Left renal pelvis (tissue), 4 donors: ENCODE measurements at regions not wholly inside any gene's neighbourhood (a gene's known extent, or its start where the extent isn't known, plus 50 kb on each side); places are given as distances from the start of the nearest gene placed in this dataset.

ENCODE experiments used
- DNase-seq, 4 donors: peaks; one replicate each; pipeline ENCODE4 v3.0.0-alpha.2; 2013; ENCODE audit warnings: low read depth in 4 of 4, low spot score in 3 of 4

GRCh38 chr1:67948151-67949080 is 102.0 kb downstream of the DIRAS3 start:
- no peak for DNase-seq

DNA sequence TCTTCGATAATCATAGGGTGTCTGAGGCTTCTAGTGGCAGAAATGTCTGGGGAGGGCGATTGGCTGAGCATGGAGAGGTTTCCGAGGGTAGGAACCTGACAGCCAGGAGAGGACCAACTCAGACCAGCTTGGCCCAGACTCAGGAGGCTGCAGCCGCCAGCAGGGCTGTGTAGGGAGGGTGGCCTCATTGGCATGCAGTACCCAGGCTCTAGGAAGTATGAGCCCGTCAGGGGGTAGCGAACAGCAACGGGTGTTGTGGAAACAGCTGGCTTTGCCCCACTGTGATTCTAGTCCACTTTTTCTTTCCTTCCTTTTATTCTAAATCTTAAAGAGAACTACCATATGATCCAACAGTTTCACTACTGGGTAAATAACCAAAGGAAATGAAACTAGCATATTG is 103.3 kb downstream of the DIRAS3 start:
- no peak for DNase-seq

DNA sequence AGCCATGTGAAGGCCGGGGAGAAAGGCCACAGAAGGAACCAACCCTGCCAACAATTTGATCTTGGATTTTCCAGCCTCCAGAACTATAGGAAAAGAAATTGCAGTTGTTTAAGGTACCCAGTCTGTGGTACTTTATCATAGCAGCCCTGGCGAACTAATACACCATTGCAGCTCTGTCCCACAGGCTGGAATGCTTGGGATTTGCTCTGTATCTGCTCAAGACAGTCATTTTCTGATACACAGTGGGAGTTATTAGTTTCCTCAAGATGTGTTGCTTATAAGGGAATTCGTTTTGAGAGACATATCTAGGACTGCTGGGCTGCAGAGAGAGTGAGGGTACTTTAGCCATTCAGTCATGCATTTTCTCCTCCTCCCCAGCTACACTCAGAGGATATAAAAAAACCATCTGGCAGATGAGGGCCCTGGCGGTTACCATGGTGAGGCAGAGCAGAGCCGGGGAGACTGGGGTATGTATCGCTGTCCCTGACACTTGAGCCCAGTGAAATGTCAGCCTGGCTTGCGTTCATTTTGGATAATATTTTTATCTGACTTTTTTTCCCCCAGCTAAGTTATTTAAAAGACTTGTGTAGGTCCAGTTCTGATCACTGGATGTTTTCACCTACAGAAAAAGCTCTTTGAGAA is 104.6 kb downstream of the DIRAS3 start:
- no peak for DNase-seq

- no peak for DNase-seq
These were observed 108.2 kb downstream of the DIRAS3 start for GRCh38 chr1:67942274-67942673.

GRCh38 chr1:67941746-67942145 is 108.5 kb upstream of the GNG12 start:
- DNase-seq, result no peak

GRCh38 chr1:67941155-67941554 is 107.9 kb upstream of the GNG12 start:
- no peak for DNase-seq

DNA sequence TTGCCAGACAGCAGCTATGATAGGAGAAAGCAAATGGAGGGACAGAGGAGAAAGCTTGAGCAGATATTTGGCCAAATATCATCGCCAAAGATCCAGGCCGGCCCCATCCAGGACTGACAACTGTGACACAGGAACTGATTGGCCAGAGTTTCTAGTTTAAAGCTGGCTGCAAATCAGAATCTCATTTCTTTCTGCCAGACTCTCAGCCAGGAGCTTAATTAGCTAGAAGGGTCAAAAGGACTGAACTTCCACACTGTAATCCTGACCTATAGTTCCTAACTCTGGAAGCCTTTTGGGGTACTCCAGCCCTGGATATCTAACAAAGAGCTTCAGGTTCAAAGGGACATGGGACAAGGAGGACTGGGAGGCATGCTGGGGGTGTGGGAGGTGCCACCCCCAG is 106.7 kb upstream of the GNG12 start:
- no peak for DNase-seq

GRCh38 chr1:67939186-67939743 is 106.0 kb upstream of the GNG12 start:
- DNase-seq, result no peak

DNA sequence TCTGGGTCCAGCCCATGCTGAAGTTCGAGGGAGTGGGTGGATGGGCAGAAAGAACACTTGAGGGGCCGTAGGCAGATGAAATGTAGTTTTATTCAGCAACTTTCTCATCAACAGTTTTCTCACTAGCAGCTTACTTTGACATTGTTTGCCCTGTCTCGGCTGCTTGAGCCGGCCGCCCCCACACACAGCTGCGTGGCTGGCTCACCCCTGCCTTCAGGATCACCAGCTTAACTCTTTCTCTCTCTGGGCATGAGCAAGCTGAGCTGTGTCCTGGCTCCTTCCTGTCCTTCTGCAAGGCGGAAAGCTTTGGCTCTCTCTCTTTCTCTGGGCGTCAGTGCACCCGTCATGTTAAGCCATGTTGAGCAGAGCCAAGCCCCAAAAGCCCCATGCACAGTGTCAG is 104.4 kb upstream of the GNG12 start:
- DNase-seq, result no peak

- DNase-seq, result no peak
These were observed 103.7 kb upstream of the GNG12 start for GRCh38 chr1:67937010-67937409.

DNA sequence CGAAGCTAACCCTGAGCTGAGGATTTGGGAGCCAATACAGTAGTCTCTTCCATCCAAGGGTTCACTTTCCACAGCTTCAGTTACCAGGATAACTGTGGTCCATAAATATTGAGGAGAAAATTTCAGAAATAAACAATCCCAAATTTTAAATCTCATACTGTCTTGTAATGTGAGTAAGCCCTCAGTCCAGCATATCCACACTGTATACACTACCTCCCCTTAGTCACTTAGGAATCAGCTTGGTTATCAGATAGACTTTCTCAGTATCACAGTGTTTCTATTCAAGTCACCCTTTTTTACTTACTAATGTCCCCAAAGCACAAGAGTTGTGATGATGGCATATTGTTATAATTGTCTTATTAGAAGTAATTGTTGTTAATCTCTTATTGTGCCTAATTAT is 102.3 kb upstream of the GNG12 start:
- DNase-seq, result no peak

- no peak for DNase-seq
These were observed 97.9 kb upstream of the GNG12 start for GRCh38 chr1:67931198-67931597.

DNA sequence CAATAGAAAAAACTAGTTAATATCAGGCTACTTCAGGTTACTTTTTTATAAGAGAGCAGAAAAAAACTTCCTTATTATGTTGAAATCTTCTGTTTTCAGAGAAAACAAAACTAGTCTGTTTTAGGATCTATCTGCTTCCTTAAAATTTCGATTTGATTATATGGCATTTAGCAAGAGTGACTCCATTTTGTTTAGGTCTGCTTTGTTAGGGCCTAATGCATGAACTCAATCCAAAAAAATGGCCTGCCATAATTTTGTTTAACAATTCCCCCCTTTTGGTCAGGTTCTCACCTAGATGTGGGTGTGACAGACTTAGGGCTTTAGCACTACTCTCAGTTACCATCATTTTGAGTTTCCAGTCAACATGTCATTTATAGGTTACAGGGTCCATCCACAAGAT is 89.8 kb upstream of the GNG12 start:
- DNase-seq, result no peak

GRCh38 chr1:67921725-67922489 is 88.6 kb upstream of the GNG12 start:
- DNase-seq, result no peak

DNA sequence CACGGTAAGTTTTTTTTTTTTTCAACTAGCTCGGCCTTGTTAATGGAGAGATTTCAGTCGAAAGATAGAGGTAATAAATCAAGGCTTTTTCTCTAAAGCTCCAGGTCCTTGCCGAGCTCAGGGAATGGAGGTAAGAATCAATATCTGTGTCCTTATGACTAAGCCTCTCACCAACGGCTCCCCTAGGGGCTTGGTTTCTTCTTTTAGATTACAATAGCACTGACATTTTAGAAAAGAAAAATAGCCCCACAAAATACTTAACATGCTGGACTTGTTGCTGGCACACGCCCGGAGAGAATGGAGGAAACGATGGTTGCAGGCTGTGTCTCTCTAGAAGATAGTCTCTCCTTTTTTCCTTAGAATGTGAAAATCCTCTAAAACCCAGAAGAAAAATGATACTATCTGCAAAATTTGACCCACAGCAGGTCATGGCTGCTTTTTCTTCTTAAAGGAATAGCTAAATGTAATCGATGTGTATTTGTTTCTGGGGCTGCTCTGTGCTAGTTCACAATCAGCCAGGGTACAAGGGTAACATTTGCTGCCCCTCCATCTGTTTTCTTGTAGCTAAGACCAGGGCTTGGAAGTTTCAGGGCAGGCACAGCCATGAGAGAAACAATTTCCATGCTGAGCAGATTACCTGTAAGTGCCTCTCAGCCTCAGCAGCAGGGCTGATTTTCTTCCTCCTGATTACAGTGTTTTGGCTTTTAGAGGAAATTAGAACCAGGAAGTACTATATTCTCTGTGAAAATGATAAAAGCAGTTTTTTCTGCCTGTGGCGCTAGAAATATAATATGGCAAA is 86.2 kb upstream of the GNG12 start:
- no peak for DNase-seq

GRCh38 chr1:67918067-67918466 is 84.8 kb upstream of the GNG12 start:
- DNase-seq, result no peak

- DNase-seq, result no peak
These were observed 83.7 kb upstream of the GNG12 start for GRCh38 chr1:67917006-67917405.

- no peak for DNase-seq
These were observed 83.0 kb upstream of the GNG12 start for GRCh38 chr1:67916140-67916886.

GRCh38 chr1:67909776-67910175 is 76.5 kb upstream of the GNG12 start:
- no peak for DNase-seq
